Retinal pigment epithelial cell (primary cell): ENCODE measurements at regions not wholly inside any gene's neighbourhood (a gene's known extent, or its start where the extent isn't known, plus 50 kb on each side); places are given as distances from the start of the nearest gene placed in this dataset.
"Not testable (repeated sequence)": the region's sequence is repeated elsewhere in the genome, so short reads cannot be mapped to it uniquely, and the experiment has no call there.

ENCODE experiments used
- DNase-seq: peaks from one replicate; pipeline ENCODE4 v3.0.0-alpha.2; 2010; ENCODE audit warnings: low read depth
- H3K4me3 ChIP-seq: 2 replicates; pipeline ENCODE4 v1.5.1; 2011; ENCODE audit warnings: mild to moderate bottlenecking, low read length, control low read depth, moderate library complexity
- TF ChIP-seq, protein P1 (sequence below): conservative IDR thresholded peaks from 2 replicates; pipeline ENCODE4 v1.5.1; 2011; ENCODE audit warnings: low read depth, low read length, control low read depth, inconsistent platforms

- no peak overlapping the region for H3K4me3 ChIP-seq
- TF ChIP-seq, protein P1, sequence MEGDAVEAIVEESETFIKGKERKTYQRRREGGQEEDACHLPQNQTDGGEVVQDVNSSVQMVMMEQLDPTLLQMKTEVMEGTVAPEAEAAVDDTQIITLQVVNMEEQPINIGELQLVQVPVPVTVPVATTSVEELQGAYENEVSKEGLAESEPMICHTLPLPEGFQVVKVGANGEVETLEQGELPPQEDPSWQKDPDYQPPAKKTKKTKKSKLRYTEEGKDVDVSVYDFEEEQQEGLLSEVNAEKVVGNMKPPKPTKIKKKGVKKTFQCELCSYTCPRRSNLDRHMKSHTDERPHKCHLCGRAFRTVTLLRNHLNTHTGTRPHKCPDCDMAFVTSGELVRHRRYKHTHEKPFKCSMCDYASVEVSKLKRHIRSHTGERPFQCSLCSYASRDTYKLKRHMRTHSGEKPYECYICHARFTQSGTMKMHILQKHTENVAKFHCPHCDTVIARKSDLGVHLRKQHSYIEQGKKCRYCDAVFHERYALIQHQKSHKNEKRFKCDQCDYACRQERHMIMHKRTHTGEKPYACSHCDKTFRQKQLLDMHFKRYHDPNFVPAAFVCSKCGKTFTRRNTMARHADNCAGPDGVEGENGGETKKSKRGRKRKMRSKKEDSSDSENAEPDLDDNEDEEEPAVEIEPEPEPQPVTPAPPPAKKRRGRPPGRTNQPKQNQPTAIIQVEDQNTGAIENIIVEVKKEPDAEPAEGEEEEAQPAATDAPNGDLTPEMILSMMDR: no peak
- no peak for DNase-seq
These were observed 87.0 kb upstream of the BTG3 start for GRCh38 chr21:17699524-17700189.

- H3K4me3 ChIP-seq: no peak overlapping the region
- TF ChIP-seq, protein P1: no peak
- no peak for DNase-seq
These were observed 84.8 kb upstream of the BTG3 start for GRCh38 chr21:17697473-17697872.

- H3K4me3 ChIP-seq, DNase-seq: not testable (repeated sequence)
These were observed 81.7 kb upstream of the BTG3 start for GRCh38 chr21:17694416-17694815.

DNA sequence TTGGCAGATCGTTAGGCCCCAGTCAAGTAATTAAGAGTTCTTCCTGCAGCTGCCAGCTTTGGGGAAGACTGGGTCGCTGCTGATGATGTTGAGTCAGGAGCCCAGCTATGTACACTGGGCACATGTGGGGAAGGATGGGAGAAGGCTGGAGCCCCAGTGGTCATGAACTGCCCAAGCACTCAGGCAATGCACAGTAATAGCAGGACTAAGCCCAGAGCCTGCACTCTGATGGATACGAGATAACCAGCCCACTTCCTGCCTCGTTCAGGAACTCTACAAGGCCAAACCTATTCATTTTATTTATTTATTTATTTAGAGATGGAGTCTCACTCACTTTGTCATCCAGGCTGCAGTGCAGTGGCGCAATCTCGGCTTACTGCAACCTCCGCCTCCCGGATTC, 81.1 kb upstream of the BTG3 start:
- TF ChIP-seq, protein P1: no peak
- DNase-seq: no peak
- H3K4me3 ChIP-seq: no peak overlapping the region

DNA sequence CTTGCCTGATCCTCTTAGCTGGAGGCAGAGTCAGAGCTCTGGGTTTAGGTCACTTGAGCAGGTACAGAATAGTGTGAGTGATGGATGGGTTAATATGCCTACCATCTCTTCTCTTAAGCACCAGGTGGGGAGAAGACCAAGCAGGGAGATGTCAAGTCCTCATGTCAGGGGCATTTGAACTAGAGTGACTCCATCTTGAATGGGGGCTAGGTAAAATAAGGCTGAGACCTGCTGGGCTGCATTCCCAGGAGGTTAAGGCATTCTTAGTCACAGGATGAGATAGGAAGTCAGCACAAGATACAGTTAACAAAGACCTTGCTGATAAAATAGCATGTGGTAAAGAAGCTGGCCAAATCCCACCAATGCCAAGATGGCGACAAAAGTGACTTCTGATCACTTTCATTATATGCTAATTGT, 77.4 kb upstream of the BTG3 start:
- TF ChIP-seq, protein P1: no peak
- DNase-seq: no peak
- no peak overlapping the region for H3K4me3 ChIP-seq

- TF ChIP-seq, protein P1: peak; percentile 25
- no peak overlapping the region for H3K4me3 ChIP-seq
- peak; percentile 38 for DNase-seq
These were observed 76.5 kb upstream of the BTG3 start for GRCh38 chr21:17688912-17689874.

DNA sequence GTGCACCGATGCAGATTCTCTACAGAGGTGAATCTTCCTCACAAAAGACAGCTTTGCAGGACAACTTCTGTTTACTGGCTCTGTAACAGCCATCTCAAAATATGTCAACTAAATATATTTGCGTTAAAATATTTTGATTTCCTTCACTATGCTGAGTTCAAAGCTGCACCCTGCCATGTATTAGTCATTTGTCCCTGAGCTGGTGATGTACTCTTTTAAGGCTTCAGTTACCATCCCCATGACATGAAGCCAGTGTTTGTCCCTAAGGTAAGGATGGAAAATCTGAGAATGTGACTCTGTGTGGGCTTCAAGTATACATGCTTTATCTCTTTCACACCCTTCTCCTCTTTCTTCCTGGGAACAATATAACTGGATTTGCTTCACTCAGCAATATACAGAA, 70.2 kb upstream of the BTG3 start:
- TF ChIP-seq, protein P1: no peak
- no peak for DNase-seq
- no peak overlapping the region for H3K4me3 ChIP-seq
